COLO829 (cell line): ENCODE measurements at regions not wholly inside any gene's neighbourhood (a gene's known extent, or its start where the extent isn't known, plus 50 kb on each side); places are given as distances from the start of the nearest gene placed in this dataset.

ENCODE experiments used
- DNase-seq: peaks from one replicate; pipeline ENCODE4 v3.0.0; 2012; ENCODE audit warnings: low spot score

DNA sequence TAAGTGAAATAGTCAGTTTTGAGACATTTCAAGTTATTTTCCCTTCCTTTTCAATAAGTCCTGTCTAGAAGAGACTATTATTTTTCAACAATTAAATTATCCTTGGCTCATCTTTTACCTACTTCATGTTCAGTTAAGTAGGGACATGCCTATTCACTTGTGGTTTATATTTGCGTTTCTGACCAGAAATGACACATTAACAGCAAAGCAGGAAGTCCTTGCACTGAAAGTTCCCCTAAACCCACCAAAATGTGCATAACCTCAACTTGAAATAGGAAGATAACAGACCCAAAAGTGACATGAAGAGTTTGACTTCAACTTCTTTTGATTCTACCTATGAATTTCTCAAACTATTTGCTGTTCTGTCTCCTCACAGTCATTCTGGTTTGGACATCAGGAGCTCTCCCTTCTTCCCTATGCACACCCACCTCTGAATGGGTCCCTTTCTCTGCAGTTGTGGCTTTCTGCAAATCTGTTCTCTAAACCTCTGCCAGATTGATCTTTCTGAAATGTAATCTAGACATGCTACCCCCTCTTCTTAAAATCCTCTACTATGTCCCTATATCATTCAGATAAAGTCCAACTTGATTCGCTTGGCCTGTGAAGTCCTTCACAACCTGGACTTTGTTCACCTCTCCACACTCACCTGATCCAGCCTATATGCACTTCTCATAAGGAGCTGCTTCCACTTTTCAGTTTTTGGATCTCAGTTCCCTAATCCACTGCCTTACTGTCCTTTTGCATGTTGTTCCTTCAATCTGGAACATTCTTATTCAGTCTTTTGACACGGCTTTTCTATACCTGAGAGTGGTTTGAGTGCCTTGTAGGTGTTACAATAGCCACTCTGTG lies 661.5 kb upstream of the ADGRL4 start:
- DNase-seq, result no peak

DNA sequence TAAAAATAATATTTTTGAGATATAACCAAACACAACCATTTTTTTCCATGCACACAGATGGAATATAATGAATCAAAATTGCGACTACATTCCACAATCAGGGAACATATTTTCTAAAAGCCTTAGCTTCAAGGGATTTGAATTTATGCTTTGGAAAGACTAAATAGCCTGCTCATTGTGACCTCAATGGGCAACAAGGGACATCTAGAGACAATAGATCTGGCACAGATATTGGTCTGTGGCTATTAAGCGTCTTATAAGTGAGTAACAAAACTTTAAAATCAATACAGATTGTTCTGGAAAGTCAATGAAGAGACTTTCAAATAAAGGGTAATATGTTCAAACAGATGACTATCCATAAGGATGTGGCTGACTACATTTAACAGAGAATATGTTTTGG lies 660.6 kb upstream of the ADGRL4 start:
- DNase-seq, result no peak

DNA sequence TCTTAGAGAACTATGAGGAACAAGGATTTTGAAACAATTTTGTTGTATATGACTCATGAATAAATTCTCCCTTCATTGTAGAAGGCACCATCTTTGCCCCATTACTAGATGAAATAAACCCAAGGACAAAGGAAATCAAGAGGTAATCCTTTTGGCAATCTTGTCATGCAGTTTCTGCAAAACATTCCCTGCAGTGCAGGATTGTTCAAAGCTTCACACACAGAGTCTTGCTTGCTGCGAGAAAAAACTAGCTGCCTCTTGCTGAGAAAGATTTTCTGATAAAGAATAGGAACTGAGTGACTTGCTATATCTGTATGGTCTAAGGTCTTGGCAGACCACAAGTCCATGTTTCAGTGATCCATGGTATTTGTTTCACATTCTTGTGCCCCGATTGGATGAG lies 657.4 kb upstream of the ADGRL4 start:
- no peak for DNase-seq

DNA sequence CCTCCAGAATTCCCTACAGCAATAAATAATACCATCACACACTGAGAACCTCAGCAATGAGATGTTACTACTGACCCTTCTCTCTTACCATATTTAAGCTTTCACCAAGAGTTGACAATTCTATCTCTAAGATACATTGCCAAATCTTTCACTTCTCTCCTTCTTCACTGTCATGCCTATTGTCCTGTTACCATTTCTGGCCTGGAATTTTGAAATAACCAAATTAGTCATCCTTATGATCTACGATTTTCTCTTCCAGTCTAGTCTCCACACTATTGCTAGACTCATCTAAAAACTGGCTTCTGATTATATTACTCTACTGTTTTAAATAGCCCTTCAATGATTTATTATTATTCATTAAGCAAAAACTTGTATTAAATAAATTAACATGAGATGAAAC lies 656.1 kb upstream of the ADGRL4 start:
- DNase-seq, result no peak

DNA sequence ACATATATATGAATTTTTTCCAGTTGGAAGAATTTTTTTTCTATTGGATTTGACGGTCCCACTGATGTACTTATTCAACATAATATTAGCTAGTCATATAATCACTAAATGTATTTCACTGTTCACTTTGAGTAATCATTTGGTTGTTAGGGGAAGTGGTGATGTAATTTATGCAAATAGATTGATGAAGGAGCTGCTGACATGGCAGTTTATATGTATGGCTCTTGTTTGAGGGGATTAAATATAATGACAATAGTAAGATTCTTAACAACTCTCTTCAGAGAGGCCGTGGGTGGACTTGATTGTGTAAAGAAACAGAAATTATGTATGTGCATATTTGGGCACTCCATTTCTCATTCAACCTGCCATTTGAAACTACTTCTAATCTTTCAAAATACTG lies 653.6 kb upstream of the ADGRL4 start:
- DNase-seq, result no peak

DNA sequence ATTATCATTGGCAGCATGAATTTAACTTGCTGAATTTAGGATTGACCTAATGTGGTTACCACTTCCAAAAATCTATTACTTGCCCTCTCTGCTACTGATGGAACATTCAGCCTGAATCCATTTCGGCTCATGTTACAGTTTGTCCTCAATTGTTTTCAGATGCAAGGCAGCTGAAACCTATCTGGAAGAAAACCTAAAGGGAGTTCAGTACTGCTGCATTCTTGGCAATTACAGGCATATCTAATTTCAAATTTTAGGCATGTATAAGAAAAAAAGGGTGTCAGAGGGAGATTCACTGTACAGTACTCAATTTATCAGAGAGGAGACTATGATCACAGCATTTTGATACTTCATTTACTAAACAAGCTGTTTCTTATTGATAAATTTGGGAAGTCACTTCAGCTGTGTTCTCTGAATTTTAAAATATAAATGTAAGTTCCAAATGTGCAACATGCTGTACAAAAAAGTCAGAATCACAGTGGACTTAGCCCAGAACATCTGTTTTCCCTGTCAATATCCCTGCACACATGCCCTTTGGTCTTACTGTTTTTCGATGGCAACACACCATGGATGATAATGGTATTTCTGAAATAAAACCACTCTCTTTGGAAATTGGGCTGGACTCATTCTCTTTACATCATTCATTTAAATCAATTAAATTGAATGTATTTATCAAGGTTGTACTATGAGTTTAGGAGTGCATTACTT lies 651.6 kb upstream of the ADGRL4 start:
- DNase-seq, result no peak

DNA sequence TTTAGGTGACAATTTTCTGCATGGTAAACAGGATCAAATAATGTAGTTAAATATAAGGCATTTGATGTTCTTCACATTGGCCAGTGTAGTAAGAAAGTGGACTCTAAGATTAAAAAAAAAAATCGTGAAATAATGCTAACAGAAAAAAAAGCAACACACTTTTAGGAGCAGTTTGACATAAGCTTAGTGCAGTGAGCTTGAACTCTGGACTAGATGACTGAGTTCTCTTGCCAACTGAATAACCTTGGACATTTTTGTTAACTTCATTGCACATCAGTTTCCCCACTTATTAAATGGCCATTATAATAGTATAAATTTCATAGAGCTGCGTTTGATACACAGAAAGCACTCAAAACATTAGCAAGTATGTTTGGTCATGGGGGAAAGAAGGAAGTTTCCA lies 649.3 kb upstream of the ADGRL4 start:
- no peak for DNase-seq

DNA sequence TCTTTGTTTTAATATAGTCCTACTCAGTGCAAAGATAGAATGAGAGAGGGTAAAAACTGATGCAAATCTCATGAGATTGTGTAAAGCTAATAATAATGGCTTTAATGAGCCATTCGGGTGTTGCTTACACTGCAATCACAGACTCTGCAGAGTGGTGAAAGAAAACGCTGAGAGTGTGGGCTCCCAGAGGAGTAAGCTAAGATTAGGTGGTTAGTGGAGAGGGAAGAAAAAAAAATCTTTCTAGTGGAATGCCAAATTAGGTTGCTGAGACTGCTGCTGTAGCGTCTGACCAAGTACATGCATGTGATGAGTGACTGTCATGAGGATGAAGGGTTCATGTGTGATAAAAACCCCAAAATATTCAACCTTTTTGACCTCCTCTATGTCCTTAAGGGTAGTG lies 645.9 kb upstream of the ADGRL4 start:
- DNase-seq, result no peak

DNA sequence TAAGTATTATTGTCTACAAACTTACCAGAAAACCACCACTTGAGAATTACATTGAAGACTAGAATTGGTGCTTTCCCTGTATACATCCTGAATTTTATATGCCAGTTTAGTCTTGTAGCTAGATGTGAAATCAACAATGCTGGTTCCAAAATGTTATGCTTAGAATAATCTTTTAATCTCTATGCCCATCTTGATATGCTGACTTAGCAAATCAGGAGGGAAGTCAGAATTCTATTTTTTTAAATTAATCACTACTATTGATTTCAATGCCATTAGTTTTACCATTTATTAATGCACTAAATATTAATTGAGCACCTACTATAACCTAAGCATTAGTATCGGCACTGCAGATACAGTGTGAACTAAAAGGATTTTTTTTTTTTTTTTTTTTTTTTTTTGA lies 641.6 kb upstream of the ADGRL4 start:
- no peak for DNase-seq

DNA sequence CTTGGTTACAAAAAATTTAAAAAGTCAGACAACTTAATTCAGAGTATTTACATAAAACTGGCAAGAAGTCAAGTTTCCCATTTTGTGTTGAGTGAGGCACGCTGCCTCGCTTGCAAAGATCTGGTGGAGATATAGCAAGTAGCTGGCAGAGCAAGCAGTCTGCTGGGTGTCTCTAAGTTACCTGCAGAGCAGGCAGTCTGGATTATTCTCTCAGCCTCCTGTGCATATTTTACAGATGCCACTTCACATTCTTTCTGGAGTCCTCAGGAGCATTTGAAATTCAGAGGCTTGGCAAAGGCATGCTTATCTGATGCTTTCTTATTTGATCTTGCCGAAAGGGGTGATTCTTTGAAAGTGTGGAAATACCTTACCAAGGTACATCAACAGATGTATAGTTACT lies 640.4 kb upstream of the ADGRL4 start:
- no peak for DNase-seq

DNA sequence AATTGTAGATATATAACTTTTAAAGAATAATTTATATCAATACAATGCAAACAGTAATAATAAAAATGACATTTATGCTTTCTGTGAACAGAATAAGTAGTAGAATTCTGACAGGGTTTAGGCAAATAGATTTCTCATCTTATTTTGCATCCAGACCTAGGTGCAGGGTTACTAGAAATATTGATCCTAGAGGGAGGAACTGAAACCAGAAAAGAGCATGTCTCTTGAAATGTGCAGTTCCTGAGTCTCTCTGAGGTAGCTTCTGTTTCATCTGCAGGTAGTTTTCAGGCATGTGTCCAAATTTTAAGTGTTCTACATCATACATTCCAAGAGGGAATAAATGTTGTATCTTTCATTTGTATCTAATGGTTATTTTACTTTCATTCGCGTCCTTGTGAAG lies 631.9 kb upstream of the ADGRL4 start:
- DNase-seq, result no peak

DNA sequence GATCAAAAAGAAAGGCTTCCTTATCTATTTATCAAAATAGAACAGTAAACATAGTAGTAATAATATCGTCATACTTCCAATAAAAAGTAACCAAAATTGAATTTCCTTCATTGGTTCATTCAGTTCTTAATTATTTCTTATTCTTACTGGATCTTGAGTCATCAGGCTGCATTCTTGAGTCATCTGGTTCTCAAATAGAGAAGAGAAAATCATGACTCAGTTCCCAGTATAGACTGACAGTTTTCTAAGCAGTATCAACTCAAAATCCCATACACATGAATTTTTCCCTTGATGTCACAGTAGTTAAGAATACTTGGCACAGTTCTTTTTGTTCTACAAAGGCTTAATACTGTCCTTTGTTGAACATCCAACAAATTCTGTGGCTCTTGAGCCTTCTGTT lies 626.9 kb upstream of the ADGRL4 start:
- DNase-seq, result peak; percentile 2

DNA sequence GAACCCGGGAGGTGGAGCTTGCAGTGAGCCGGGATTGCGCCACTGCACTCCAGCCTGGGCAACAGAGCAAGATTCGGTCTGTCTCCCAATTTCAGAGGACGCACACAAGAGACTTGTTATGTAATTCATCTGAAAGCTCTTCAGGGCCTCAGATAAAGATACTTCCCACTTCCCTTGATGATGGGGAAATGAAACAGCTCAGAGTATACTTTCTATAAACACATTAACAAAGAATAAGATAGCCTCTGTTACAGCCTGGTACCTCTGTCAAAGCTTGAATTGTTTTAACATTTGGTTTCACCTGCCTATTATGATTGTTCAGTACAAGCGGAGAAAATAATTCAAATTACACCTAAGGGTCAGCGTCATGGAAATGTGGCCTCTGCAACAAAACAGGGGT lies 622.9 kb upstream of the ADGRL4 start:
- DNase-seq, result no peak

DNA sequence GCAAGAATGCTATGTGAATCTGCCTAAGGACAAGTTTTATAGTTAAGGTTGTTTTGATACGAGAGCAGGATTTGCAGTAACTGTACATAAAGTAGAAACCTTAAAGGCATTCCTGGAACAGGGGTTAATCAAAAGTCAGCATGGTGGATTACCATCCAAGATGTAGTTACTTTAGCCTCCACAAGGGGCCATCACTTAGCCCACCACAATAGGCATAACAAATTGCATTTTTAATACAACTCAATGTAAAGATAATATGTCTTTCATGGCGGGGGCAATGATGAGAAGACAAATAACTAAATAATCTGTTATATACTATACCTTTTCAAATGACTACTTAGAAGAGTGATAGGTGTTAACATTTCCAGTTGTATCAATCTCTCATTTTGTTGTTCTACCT lies 611.2 kb upstream of the ADGRL4 start:
- no peak for DNase-seq

DNA sequence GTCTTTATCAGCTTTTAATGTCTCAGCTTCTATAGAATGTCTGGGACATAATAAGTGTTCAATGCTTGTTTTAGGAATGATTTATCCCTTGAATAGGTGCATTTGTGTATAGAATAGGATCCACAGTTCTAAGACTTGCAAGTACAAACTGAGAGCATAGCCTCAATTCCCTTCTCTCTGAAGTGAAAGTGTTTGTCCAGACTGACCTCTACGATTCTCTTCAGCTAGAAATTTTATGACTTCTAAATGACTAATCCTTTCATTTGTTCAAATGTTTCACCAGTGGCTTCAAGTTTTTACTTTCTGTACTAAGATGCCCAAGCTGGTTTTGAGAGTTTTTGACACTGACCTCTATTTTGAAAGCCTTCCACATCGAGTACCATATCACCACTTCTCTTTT lies 608.2 kb upstream of the ADGRL4 start:
- DNase-seq, result no peak

DNA sequence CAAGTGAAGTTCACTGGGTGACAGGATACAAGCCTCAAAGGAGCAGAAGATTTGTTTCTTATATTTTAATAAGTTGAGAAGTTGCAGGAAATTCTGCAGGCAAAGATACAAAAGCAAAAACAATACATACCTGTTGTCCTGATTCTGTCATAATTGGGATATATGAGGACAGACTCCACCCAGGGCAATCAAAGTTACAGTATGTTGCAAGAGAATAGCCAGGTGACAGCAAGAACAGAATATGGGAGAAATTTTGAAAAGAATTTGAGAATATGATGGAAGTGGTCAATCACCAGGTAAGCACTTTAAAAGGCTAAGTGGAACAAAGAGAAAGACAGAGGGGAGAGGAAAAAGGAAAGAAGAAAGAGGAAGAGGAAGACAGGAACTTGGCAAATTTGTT lies 607.6 kb upstream of the ADGRL4 start:
- DNase-seq, result no peak

DNA sequence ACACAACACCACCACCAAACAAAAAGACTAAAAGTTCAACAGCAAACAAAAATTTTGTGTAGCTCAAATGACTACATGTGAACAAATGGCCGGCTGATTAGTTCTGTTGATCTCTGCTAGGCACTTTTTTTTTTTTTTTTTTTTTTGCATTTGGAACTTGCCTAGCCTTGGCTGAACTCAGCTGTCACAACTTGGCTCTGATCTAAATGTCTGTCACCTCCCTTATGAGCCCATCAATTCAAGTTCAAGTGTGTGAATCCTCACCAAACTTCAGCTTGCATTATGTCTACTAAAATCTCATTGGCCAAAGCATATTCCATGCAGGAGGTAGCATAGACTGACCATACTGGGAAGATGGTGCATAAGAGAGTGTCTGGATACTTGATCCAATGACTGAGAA lies 606.5 kb upstream of the ADGRL4 start:
- no peak for DNase-seq

DNA sequence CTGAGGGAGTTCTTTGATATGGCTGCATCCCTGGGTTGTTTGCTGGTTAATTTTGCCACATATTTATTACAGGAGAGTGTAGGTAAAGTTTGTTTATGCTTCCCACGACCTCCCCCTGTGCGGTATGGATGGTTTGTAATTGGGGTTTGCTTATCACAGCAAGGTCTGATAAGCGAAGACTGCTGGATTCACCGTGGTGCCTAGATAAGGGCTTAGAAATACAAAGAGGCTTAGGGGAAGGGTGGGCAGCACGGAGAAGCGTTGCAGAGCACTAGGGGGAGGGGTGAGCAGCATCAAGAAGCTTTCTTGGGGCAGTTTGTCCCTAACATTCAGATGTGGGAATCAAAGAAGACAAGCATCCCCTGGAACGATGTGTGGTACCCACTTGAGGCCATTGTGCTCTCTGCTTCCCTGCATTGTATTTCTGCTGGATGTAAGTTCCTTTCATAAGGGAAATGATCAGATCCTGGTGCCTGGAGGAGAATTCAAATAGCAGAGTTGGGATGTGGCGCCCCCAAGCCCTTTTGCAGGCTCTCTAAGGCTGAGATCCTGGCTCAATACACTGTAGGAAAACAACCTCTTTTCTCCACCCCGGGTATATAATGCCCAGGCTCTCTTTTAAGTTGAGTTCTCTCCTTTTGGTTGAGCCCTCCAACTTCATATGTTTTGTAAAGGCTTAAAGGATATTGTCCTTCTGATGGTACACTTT lies 598.1 kb upstream of the ADGRL4 start:
- DNase-seq, result no peak

DNA sequence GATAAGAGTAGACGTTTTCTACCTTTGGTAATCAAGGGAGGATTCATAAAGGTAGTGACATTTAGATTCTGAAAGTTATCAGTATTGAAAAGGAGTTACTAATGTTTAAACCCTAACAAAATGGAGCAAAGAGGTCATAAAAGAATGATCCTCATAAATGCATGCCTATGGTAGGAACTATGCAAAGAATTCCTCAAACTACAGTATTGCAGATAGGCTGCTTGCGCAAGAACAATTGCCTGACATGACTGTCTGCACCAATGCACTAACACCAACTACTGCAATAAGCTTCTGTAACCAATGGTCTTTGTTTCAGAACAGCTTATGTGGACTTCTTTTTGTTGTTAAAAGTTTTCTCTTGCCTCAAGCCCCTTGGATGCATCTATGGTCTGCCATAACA lies 597.3 kb upstream of the ADGRL4 start:
- DNase-seq, result no peak

DNA sequence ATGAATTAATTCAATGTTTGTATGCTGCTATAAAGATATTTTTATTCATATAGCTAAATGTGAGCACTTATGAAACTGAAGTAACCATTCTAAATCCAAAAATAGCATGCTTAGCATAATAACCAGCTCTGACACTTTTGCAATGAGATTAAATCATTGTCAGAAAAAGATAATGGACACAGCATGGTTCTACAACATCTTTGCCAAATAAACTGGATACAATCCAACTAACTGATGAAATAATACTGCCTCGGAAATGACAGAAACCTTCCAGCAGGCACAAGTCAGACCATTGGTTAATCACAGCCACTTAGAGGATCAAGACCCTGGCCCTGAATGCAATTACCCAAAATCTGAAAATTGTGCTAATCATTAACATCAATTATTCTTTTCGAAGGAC lies 592.7 kb upstream of the ADGRL4 start:
- DNase-seq, result no peak

DNA sequence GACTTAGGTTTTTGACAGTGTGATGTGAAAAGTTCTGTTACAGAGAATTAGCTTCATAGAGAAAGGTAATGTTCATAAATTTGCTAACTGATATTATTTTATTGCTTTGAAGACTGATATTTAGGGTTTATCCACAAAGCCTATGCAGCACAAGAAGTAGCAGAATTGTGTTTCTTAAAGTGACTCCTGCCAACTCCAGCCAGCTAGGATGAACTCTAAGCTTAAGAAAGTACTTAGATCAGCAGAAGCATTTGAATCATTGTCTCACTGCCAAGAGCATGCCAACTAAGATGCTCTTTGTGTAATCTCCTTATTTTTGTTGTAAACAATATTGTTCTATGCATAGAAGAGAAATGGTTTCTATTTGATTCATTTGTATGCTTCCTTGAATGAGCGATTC lies 589.4 kb upstream of the ADGRL4 start:
- no peak for DNase-seq

DNA sequence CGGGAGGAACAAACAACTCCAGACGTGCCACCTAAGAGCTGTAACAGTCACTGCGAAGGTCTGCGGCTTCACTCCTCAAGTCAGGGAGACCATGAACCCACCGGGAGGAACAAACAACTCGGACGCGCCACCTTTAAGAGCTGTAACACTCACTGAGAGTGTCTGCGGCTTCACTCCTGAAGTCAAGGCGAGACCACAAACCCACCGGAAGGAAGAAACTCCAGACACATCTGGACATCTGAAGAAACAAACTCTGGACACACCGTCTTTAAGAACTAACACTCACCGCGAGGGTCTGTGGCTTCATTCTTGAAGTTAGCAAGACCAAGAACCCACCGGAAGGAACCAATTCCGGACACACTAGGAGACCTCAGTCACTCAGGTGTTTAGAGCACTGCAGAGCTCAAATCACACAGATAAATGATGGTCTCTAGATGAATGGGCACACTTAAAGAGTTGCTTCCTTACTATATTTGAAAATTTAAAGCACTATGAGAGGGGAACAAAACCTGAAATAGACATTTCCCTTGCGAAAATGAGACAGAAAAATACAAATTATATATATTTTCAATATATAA lies 587.7 kb upstream of the ADGRL4 start:
- DNase-seq, result no peak

DNA sequence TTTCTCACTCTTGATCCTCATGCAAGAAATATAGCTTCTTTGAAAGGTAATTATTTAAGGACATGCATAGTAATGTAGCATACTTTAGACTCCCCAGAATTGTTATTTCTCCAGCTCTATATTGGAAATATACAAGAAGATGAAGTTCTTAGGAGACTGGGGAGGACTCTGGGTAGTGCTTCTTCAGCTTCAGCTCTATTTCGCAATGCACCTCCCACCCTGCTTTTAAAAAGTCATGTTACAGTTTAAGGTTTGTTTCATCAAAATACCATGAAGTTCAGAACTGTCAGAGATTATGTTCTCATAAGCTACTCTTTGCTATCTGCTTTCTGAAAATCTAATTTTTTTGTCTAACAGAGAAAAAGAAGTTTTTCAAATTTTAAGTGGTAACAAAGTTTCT lies 586.2 kb upstream of the ADGRL4 start:
- DNase-seq, result no peak
